Nephron progenitor cell (in vitro differentiated cells): ENCODE measurements at regions not wholly inside any gene's neighbourhood (a gene's known extent, or its start where the extent isn't known, plus 50 kb on each side); places are given as distances from the start of the nearest gene placed in this dataset.

Source experiments
- DNase-seq: peaks from one replicate; pipeline ENCODE4 v3.0.0; 2021
- H3K27ac Mint-ChIP-seq: 2 replicates; pipeline ENCODE4 v1.8.0; 2021; ENCODE audit warnings: mild to moderate bottlenecking, moderate library complexity, mixed read lengths
- H3K27me3 Mint-ChIP-seq: 2 replicates; pipeline ENCODE4 v1.8.0; 2021; ENCODE audit warnings: mild to moderate bottlenecking, low read depth, mixed read lengths; ENCODE audit not compliant: poor library complexity
- H3K36me3 Mint-ChIP-seq: 2 replicates; pipeline ENCODE4 v1.8.0; 2021; ENCODE audit warnings: low read depth, mixed read lengths
- H3K4me1 Mint-ChIP-seq: 2 replicates; pipeline ENCODE4 v1.8.0; 2021; ENCODE audit warnings: mixed read lengths
- H3K4me3 Mint-ChIP-seq: 2 replicates; pipeline ENCODE4 v1.8.0; 2021; ENCODE audit warnings: mild to moderate bottlenecking, moderate library complexity, mixed read lengths
- H3K9me3 Mint-ChIP-seq: 2 replicates; pipeline ENCODE4 v1.8.0; 2021; ENCODE audit warnings: mild to moderate bottlenecking, moderate library complexity, mixed read lengths
- TF ChIP-seq, protein P1 (sequence below): fragments of 200-600 bp; sonication (generic); IDR thresholded peaks from 2 replicates; pipeline ENCODE4 v1.5.0; 2021; ENCODE audit warnings: antibody characterized with exemption

DNA sequence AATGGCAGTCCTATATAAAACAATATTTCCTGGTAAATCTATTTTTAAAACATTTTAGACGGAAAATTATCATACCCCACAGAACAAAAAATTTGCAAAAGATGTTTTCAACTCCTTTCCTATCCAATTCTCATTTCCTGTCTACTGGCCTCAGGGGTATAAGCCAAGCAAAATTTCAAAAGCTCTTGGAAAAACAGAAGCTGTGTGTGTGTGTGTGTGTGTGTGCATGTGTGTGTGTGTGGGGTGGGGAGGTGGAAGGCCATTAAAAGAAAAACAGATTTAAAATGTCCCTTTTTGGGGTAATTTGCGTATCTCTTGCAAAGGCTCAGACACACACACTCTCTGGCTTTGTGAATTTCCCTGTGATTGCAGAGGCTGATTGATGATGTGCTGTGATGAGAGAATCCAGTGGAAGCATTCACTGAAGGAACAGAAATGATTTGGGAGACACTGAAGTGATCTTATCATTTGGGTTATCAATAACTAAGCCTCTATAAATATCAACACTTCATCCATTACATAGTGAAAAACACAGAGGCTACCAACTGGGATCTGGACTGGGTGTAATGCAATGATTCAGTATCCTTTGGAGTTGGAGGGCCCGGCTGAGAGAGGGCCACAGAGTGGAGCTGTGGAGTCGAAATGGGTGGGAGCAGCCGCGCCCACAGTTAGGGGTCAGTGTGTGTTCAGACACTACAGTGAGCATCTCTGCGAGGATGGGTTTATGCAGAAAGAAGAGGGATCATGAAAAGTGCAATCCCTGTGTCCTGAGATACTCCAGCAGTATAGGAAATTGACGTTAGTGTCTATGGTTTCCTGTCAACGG is 106.8 kb upstream of the PREP start:
- DNase-seq: peak; percentile 48
- Mint-ChIP-seq H3K4me3 (no peak overlapping the region), H3K27me3 (no peaks in the 10 kb centered on the region), H3K27ac (peak overlapping the region; percentile 19), H3K4me1 (peaks cover 30% of the 10 kb centered on the region), H3K9me3 (peaks cover 5% of the 10 kb centered on the region), H3K36me3 (no peaks in the 10 kb centered on the region)
- TF ChIP-seq, protein P1, sequence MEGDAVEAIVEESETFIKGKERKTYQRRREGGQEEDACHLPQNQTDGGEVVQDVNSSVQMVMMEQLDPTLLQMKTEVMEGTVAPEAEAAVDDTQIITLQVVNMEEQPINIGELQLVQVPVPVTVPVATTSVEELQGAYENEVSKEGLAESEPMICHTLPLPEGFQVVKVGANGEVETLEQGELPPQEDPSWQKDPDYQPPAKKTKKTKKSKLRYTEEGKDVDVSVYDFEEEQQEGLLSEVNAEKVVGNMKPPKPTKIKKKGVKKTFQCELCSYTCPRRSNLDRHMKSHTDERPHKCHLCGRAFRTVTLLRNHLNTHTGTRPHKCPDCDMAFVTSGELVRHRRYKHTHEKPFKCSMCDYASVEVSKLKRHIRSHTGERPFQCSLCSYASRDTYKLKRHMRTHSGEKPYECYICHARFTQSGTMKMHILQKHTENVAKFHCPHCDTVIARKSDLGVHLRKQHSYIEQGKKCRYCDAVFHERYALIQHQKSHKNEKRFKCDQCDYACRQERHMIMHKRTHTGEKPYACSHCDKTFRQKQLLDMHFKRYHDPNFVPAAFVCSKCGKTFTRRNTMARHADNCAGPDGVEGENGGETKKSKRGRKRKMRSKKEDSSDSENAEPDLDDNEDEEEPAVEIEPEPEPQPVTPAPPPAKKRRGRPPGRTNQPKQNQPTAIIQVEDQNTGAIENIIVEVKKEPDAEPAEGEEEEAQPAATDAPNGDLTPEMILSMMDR: peak; percentile 34

DNA sequence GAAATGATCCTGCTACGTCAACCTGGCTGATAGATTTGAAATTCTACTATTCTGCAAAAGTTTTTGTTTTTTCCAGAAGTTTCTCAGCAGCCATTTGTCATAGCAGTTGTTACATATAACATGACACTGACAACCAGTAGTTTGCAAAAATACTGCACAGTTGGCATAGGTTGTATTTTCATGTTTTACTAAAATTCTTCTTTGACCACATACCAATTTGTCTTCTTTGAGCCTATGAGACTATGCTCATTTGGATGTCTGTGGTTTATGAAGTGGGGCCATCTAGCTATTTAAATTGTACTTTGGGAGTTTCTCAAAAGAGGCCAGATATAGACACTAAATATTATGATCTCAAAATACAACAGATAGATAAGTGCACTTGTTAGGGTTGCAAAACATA is 104.9 kb upstream of the PREP start:
- no peak overlapping the region for H3K27ac Mint-ChIP-seq
- H3K27me3 Mint-ChIP-seq: no peaks in the 10 kb centered on the region
- TF ChIP-seq, protein P1: no peak
- no peak overlapping the region for H3K4me3 Mint-ChIP-seq
- H3K9me3 Mint-ChIP-seq: peaks cover 5% of the 10 kb centered on the region
- no peaks in the 10 kb centered on the region for H3K36me3 Mint-ChIP-seq
- peaks cover 24% of the 10 kb centered on the region for H3K4me1 Mint-ChIP-seq
- no peak for DNase-seq

DNA sequence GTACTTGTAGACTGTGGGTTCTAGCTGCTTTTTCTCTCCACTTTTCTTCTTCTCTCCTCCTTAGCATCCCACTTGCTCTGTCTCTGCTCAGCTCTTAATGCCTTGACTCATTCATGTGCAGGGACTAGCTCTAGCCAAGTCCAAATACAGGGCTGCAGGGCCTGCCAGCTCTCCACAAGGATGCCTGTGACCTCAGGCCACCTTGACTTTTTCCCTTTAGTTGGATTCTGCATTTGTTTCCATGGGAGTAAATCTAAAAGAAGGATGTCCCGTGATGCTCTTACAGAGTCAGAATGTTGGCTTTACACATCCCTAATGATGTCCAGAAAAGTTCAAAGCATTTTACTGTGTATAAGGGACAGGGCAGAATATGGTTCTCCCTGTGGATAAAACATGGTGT is 101.8 kb upstream of the PREP start:
- no peak for DNase-seq
- TF ChIP-seq, protein P1: no peak
- peaks cover 5% of the 10 kb centered on the region for H3K9me3 Mint-ChIP-seq
- H3K27ac Mint-ChIP-seq: peak overlapping the region; percentile 64
- H3K27me3 Mint-ChIP-seq: peaks cover 3% of the 10 kb centered on the region
- H3K36me3 Mint-ChIP-seq: no peaks in the 10 kb centered on the region
- H3K4me1 Mint-ChIP-seq: peaks cover 16% of the 10 kb centered on the region
- H3K4me3 Mint-ChIP-seq: no peak overlapping the region

DNA sequence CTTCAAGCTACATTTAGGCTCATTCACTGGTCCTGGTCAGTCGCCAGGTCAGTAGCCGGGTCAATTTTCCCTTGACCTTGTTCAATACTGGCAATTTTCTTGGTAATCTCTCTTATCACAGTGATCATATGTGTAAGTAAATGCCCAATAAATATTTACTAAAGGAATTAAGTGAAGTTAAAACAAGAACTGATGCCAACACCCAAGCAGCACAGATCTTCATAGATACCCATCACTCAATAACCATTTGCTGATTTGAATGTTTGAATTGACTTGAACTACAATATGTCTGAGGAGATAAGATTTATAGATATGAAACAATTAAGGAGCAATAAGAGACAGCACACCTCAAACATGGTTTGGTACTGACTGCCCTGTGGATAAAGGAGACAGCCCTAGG is 100.8 kb upstream of the PREP start:
- peaks cover 3% of the 10 kb centered on the region for H3K27me3 Mint-ChIP-seq

DNA sequence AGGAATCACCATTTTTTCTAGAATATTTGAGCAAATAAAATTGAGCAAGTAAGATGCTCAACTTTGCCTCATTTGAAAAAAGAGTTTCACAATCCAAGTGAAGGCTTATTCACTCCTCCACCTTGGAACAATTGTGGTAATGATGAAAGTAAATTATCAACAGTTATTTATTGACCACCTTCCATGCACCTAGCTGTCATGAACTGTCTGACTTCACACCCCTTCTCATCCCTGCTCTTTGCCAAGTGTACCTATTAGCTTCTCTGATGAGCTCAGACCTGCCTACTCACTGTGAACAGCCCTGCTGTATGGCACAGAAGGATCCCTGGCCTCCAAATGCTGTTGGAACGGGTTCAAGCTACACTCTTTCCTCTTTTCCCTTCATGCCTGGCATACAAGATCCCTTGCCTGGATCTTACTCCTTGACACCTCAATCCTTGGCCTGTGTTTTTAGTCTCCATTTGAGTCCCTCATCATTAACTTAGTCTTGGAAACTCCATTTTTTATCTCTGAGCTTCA is 99.0 kb upstream of the PREP start:
- H3K27me3 Mint-ChIP-seq: peaks cover 3% of the 10 kb centered on the region
- no peaks in the 10 kb centered on the region for H3K36me3 Mint-ChIP-seq
- no peak overlapping the region for H3K4me3 Mint-ChIP-seq
- TF ChIP-seq, protein P1: no peak
- H3K4me1 Mint-ChIP-seq: no peaks in the 10 kb centered on the region
- DNase-seq: no peak
- H3K9me3 Mint-ChIP-seq: peaks cover 5% of the 10 kb centered on the region
- H3K27ac Mint-ChIP-seq: no peak overlapping the region

More for the DNA sequence above, 100.8 kb upstream of the PREP start:
- peaks cover 5% of the 10 kb centered on the region for H3K9me3 Mint-ChIP-seq
- no peak for DNase-seq
- H3K27ac Mint-ChIP-seq: no peak overlapping the region
- no peaks in the 10 kb centered on the region for H3K36me3 Mint-ChIP-seq
- H3K4me1 Mint-ChIP-seq: peaks cover 6% of the 10 kb centered on the region
- no peak overlapping the region for H3K4me3 Mint-ChIP-seq
- TF ChIP-seq, protein P1: no peak

DNA sequence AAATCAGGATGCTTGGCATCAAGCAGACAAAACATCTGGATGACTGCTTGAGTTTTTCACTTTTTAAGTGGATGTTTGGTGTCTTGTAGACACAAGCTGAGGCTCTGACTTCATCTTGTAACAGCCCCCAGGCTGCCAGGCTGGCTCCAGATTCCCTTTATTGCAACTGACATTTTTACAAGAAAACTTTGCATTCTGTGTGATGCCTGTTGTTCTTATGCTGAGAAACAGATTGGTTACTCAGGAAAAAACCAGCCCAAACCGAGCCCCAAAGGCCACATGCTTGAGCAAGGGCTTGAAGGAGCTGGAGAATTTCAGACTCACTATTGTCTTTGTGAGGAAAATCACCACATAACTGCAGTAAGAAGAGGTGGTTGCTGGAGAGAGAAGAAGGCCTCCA is 98.4 kb upstream of the PREP start:
- TF ChIP-seq, protein P1: no peak
- no peak for DNase-seq
- Mint-ChIP-seq H3K4me1 (no peaks in the 10 kb centered on the region), H3K4me3 (no peak overlapping the region), H3K36me3 (no peaks in the 10 kb centered on the region), H3K9me3 (peaks cover under 1% of the 10 kb centered on the region), H3K27me3 (peaks cover 3% of the 10 kb centered on the region), H3K27ac (no peak overlapping the region)
